GM12872 (cell line): ENCODE measurements at regions not wholly inside any gene's neighbourhood (a gene's known extent, or its start where the extent isn't known, plus 50 kb on each side); places are given as distances from the start of the nearest gene placed in this dataset.

Source experiments
- TF ChIP-seq, protein P1 (sequence below): IDR thresholded peaks from 3 replicates; pipeline ENCODE4 v1.5.1; 2011; ENCODE audit warnings: low read depth, mild to moderate bottlenecking, low read length, moderate library complexity; ENCODE audit not compliant: insufficient read depth

DNA sequence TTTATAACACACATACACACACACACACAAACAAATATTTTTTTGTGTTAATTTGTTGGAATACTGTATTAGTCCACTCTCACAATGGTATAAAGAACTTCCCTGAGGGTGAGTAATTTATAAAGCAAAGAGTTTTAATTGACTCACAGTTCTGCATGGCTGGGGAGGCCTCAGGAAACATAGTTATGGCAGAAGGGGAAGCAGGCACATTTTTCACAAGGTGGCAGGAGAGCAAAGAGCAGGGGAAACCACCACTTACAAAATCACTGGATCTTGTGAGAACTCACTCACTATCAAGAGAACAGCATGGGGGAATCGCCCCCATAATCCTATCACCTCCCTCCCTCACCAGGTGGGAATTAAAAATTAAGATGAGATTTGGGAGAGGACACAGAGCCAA lies 205.4 kb upstream of the PTPRD start:
- TF ChIP-seq, protein P1, sequence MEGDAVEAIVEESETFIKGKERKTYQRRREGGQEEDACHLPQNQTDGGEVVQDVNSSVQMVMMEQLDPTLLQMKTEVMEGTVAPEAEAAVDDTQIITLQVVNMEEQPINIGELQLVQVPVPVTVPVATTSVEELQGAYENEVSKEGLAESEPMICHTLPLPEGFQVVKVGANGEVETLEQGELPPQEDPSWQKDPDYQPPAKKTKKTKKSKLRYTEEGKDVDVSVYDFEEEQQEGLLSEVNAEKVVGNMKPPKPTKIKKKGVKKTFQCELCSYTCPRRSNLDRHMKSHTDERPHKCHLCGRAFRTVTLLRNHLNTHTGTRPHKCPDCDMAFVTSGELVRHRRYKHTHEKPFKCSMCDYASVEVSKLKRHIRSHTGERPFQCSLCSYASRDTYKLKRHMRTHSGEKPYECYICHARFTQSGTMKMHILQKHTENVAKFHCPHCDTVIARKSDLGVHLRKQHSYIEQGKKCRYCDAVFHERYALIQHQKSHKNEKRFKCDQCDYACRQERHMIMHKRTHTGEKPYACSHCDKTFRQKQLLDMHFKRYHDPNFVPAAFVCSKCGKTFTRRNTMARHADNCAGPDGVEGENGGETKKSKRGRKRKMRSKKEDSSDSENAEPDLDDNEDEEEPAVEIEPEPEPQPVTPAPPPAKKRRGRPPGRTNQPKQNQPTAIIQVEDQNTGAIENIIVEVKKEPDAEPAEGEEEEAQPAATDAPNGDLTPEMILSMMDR, result no peak

DNA sequence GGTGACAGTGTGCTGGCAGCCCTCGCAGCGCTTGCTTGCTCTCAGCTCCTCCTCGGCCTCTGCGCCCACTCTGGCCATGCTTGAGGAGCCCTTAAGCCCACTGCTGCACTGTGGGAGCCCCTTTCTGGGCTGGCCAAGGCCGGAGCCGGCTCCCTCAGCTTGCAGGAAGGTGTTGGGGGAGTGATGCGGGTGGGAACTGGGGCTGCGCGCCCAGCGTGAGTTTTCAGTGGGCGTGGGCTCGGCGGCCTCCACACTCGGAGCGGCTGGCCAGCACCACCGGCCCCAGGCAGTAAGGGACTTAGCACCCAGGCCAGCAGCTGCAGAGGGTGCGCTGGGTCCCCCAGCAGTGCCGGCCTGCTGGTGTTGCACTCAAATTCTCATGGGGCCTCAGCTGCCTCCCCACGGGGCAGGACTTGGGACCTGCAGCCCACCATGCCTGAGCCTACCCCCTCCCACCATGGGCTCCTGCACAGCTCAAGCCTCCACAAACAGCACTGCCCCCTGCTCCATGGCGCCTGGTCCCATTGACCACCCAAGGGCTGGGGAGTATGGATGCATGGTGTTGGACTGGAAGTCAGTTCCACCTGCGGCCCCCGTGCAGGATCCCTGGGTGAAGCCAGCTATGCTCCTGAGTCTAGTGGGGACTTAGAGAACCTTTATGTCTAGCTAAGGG lies 223.1 kb upstream of the PTPRD start:
- TF ChIP-seq, protein P1, result no peak

DNA sequence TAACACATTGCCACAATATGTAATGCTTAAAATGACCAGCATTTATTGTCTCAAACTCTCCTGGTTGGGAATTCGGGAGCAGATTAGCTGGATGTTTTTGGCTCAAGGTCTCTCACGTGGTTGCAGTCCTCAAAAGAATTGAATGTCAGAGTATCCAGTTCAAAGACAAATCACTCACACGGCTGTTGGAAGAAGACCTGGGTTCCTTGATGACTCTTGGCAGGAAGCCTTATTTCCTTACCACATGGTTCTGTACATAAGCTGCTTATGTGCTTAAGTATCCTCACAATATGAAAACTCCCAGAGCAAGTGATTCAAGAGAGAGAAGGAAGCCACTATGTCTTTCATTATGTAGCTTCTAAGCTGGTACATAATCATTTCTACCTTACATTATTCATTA lies 230.3 kb upstream of the PTPRD start:
- TF ChIP-seq, protein P1, result no peak

DNA sequence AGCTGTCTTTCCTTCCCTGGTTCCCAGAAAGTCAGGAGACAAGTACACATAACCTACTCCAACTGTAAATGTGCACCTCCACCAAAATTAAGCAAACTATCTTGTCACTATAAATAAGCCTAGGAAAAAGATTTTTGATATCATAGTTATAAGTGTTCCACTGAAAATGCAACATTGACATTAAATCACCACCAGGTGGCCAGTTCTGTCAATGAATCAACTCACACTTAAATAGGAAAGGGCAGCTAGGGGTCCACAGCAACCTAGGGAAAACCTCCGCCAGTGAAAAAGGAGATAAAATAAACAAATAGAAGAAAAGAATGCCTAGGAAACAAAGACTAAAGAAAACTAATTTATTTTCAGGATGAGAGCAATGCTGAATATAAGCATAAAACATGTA lies 243.0 kb upstream of the PTPRD start:
- TF ChIP-seq, protein P1, result no peak

DNA sequence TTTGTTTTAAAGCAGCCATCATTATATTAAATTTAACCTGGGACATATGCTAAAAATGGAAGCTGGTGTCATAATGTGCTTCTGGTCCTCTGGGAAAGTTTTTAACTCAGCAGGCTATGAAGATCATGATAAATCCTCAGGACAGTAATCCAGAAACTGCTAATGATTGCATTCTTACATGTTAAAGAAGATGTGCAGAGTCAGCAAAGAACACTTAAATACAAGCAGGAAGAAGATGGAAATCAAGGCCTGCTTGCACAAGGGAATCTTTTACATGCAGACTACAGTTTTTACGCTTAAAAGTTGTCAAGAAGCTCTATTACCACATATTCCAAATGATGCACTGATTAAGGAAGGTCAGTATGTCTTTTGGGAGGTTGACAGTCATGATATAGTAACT lies 246.0 kb upstream of the PTPRD start:
- TF ChIP-seq, protein P1, result no peak

DNA sequence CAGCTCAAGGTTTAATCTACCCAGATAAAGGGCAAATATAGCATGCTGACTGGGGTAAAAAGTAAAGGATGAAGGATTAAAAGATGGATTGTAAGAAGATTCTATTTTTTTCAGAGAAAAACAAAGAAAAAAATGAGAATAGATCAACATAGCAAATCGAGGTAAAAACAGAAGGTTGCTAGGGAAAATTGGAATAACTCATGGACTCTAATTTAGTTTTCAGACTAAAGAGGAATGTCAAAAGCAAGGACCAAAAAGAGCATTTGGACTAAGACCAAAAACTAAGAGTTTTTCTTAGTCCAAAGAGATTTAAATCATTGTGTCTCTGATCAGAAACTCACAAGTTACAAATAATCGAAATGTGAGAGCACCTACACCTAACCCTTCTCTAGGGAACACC lies 250.7 kb upstream of the PTPRD start:
- TF ChIP-seq, protein P1, result no peak

DNA sequence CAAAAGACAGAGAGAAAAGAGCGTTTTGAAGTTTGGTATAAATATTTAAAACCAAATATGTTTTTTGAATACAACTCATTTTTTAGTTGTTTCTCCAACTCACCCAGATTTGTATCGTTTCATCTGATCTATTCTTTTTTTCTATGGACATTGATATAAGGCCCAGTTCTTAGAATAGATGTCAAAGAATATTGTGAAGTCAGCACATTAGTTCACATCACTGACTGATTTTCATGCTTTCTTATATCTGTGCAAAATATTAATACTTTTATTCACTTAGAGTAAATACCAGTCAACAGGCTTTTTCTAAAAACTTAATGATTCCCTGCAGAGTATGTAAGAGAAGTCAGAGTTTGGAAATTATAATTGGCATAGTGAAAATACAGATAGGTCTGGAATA lies 254.4 kb upstream of the PTPRD start:
- TF ChIP-seq, protein P1, result no peak
